OCI-LY7 (cell line): ENCODE measurements at regions not wholly inside any gene's neighbourhood (a gene's known extent, or its start where the extent isn't known, plus 50 kb on each side); places are given as distances from the start of the nearest gene placed in this dataset.

Experiments used
- BruUV-seq: library from RNA; stranded (reverse); fragments of 400-500 nt; replicated peaks from 2 replicates; lab custom pipeline; 2021; lab: Mats Ljungman, UMichigan
- CTCF ChIA-PET: fragments of 300-600 bp; sonication (Branson Sonifier 250); formaldehyde crosslinking; loops from one replicate; lab custom pipeline; 2022; ENCODE audit warnings: antibody characterized with exemption; ENCODE audit not compliant: unreplicated experiment; lab: Charles Lee
- POLR2A ChIA-PET: fragments of 300-600 bp; sonication (Branson Sonifier 250); formaldehyde crosslinking; loops from one replicate; lab custom pipeline; 2022; ENCODE audit warnings: antibody characterized with exemption; lab: Charles Lee
- DNase-seq: peaks from one replicate; pipeline ENCODE4 v3.0.0-alpha.2; 2015; ENCODE audit warnings: low spot score
- H2AFZ ChIP-seq: fragments of 200-600 bp; sonication (generic), shearing (Covaris generic); 2 replicates; pipeline ENCODE4 v1.6.1; 2014; ENCODE audit warnings: mild to moderate bottlenecking, antibody characterized with exemption, low read length, moderate library complexity
- H3K27ac ChIP-seq: fragments of 200-600 bp; sonication (generic); 2 replicates; pipeline ENCODE4 v1.5.1; 2014; ENCODE audit warnings: mixed run types, low read depth, mild to moderate bottlenecking, moderate library complexity, low read length, inconsistent platforms; ENCODE audit not compliant: poor library complexity, severe bottlenecking
- H3K36me3 ChIP-seq: fragments of 200-600 bp; sonication (generic); 2 replicates; pipeline ENCODE4 v1.6.1; 2014; ENCODE audit warnings: mild to moderate bottlenecking, antibody characterized with exemption, low read length, moderate library complexity, mixed read lengths; ENCODE audit not compliant: insufficient read depth
- H3K4me1 ChIP-seq: fragments of 200-600 bp; sonication (generic); 2 replicates; pipeline ENCODE4 v1.5.1; 2014; ENCODE audit warnings: mild to moderate bottlenecking, low read length; ENCODE audit not compliant: insufficient read depth, poor library complexity, severe bottlenecking
- H3K4me2 ChIP-seq: fragments of 200-600 bp; sonication (generic); 2 replicates; pipeline ENCODE4 v1.6.1; 2014; ENCODE audit warnings: mild to moderate bottlenecking, low read length
- H3K4me3 ChIP-seq: fragments of 200-600 bp; sonication (generic); 2 replicates; pipeline ENCODE4 v1.5.1; 2014; ENCODE audit warnings: mild to moderate bottlenecking, low read depth, low read length; ENCODE audit not compliant: poor library complexity, severe bottlenecking
- H3K79me2 ChIP-seq: fragments of 200-600 bp; sonication (generic); 2 replicates; pipeline ENCODE4 v1.6.1; 2016; ENCODE audit warnings: low read depth, mild to moderate bottlenecking, low read length, moderate library complexity, mixed read lengths; ENCODE audit not compliant: insufficient read depth
- H3K9me2 ChIP-seq: fragments of 200-600 bp; sonication (generic); 2 replicates; pipeline ENCODE4 v1.6.1; 2016; ENCODE audit warnings: mild to moderate bottlenecking, low read length, mixed read lengths; ENCODE audit not compliant: insufficient read depth
- H3K9me3 ChIP-seq: fragments of 200-600 bp; sonication (generic); 2 replicates; pipeline ENCODE4 v1.6.1; 2014; ENCODE audit warnings: mild to moderate bottlenecking, mixed run types, low read length, mixed read lengths
- H4K20me1 ChIP-seq: fragments of 200-600 bp; sonication (generic); 2 replicates; pipeline ENCODE4 v1.6.1; 2014; ENCODE audit warnings: mild to moderate bottlenecking, antibody characterized with exemption, low read length, moderate library complexity, mixed read lengths; ENCODE audit not compliant: insufficient read depth
- EZH2phosphoT487 ChIP-seq: fragments of 200-600 bp; sonication (generic); IDR thresholded peaks from 2 replicates; pipeline ENCODE4 v1.6.1; 2018; ENCODE audit warnings: low read depth, borderline replicate concordance, mild to moderate bottlenecking, mixed run types, antibody characterized with exemption, low read length, moderate library complexity, mixed read lengths
- intact Hi-C: fragments of 100-400 bp; cut with micrococcal nuclease; formaldehyde crosslinking; loops from one replicate; pipeline ENCODE4 v1.10.0; 2022; ENCODE audit not compliant: unreplicated experiment
- TF ChIP-seq, protein P1 (sequence below): fragments of 200-600 bp; sonication (generic); conservative IDR thresholded peaks from 2 replicates; pipeline ENCODE4 v1.5.1; 2014; ENCODE audit warnings: mild to moderate bottlenecking, antibody characterized with exemption, low read length, moderate library complexity, mixed read lengths

DNA sequence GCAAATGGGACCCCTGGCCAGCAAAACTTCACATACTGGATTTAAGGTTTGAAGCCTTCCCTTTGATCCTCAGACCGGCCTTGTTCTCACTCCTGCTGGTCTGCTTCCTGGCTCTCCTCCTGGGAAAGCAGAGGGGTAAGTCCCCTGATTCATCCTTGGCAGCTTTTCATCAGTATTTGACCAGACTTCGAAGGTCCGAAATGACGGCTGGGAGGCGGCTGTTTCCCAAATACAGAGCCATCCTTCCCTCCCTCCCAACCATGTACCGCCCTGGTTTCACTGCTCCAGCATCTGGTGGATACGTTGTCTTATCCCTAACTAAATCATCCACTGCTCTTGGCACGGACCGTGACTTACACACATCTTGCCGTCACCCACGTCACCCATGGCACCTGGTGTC, 265.5 kb downstream of the BCOR start:
- TF ChIP-seq, protein P1, sequence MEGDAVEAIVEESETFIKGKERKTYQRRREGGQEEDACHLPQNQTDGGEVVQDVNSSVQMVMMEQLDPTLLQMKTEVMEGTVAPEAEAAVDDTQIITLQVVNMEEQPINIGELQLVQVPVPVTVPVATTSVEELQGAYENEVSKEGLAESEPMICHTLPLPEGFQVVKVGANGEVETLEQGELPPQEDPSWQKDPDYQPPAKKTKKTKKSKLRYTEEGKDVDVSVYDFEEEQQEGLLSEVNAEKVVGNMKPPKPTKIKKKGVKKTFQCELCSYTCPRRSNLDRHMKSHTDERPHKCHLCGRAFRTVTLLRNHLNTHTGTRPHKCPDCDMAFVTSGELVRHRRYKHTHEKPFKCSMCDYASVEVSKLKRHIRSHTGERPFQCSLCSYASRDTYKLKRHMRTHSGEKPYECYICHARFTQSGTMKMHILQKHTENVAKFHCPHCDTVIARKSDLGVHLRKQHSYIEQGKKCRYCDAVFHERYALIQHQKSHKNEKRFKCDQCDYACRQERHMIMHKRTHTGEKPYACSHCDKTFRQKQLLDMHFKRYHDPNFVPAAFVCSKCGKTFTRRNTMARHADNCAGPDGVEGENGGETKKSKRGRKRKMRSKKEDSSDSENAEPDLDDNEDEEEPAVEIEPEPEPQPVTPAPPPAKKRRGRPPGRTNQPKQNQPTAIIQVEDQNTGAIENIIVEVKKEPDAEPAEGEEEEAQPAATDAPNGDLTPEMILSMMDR: no peak
- no peak for TF ChIP-seq EZH2phosphoT487
- no TSS peak for BruUV-seq

DNA sequence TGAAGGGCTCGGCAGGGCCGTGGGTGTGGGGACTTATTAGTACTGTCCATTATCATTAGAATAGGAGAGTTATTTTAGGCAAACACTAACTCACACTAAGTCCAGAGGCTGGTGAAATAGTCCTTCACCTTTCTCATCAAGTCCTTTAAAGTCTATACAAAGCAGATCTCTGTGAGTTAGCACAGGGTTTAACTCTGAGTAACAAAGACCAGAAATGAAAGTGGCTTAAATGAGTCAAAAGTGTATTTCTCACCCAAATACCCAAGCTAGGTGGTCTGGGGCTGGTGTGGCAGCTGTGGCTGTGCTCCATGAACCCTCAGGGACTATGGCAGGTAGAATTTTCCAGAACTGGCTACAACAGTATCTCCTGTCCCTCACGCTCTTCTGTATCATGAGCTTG, 263.2 kb downstream of the BCOR start:
- H3K79me2 ChIP-seq: no peaks in the 10 kb centered on the region
- TF ChIP-seq, protein P1: no peak
- TF ChIP-seq EZH2phosphoT487: no peak
- intact Hi-C loops: no loop called here
- ChIA-PET CTCF (no interaction called here), POLR2A (no interaction called here)
- no peaks in the 10 kb centered on the region for H4K20me1 ChIP-seq
- no peaks in the 10 kb centered on the region for H3K4me1 ChIP-seq
- DNase-seq: no peak
- H3K9me3 ChIP-seq: no peaks in the 10 kb centered on the region
- no peak overlapping the region for H3K4me3 ChIP-seq
- no peak overlapping the region for H3K4me2 ChIP-seq
- no peaks in the 10 kb centered on the region for H3K9me2 ChIP-seq
- H3K36me3 ChIP-seq: no peaks in the 10 kb centered on the region
- no peak overlapping the region for H3K27ac ChIP-seq
- no peak overlapping the region for H2AFZ ChIP-seq
- no TSS peak for BruUV-seq

More for the DNA sequence above, 265.5 kb downstream of the BCOR start:
- Histone ChIP-seq H3K9me3 (no peaks in the 10 kb centered on the region), H3K27ac (no peak overlapping the region), H3K9me2 (no peaks in the 10 kb centered on the region), H3K4me3 (no peak overlapping the region), H2AFZ (no peak overlapping the region), H3K4me2 (no peak overlapping the region), H3K79me2 (no peaks in the 10 kb centered on the region), H3K4me1 (peaks cover 11% of the 10 kb centered on the region), H4K20me1 (no peaks in the 10 kb centered on the region), H3K36me3 (no peaks in the 10 kb centered on the region)
- intact Hi-C loops: no loop called here
- POLR2A ChIA-PET: no interaction called here
- DNase-seq: no peak
- CTCF ChIA-PET: no interaction called here

DNA sequence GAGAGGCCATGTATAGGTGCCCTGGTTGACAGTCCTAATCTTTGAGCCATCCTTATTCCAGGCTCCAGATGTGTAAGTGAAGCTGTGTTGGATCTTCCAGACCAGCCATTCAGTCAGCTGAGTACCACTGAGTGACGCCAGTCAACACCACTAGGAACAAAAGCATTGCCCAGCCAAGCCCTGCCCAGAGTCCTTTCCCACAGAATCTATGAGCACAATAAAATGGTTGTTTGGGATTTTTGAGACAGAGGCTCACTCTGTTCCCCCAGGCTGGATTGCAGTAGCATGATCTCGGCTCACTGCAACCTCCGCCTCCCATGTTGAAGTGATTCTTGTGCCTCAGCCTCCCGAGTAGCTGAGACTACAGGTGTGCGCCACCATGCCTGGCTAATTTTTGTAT, 262.5 kb downstream of the BCOR start:
- no peaks in the 10 kb centered on the region for H3K9me3 ChIP-seq
- no peaks in the 10 kb centered on the region for H3K4me1 ChIP-seq
- ChIA-PET CTCF (no interaction called here), POLR2A (no interaction called here)
- H3K4me2 ChIP-seq: no peak overlapping the region
- H2AFZ ChIP-seq: no peak overlapping the region
- TF ChIP-seq EZH2phosphoT487: no peak
- no peak for DNase-seq
- H3K36me3 ChIP-seq: no peaks in the 10 kb centered on the region
- no peak overlapping the region for H3K27ac ChIP-seq
- no TSS peak for BruUV-seq
- intact Hi-C loops: no loop called here
- no peaks in the 10 kb centered on the region for H3K9me2 ChIP-seq
- no peaks in the 10 kb centered on the region for H3K79me2 ChIP-seq
- no peaks in the 10 kb centered on the region for H4K20me1 ChIP-seq
- no peak overlapping the region for H3K4me3 ChIP-seq
